Keratinocyte (primary cell): ENCODE measurements at regions not wholly inside any gene's neighbourhood (a gene's known extent, or its start where the extent isn't known, plus 50 kb on each side); places are given as distances from the start of the nearest gene placed in this dataset.

Experiments used
- DNase-seq: peaks from one replicate; pipeline ENCODE4 v3.0.0-alpha.2; 2011; ENCODE audit warnings: low read depth, missing footprints, low spot score
- FAIRE-seq: peaks from 2 replicates; lab custom pipeline; 2011; peaks lifted over from hg19 to GRCh38; lab: Jason Lieb, UNC
- H2AFZ ChIP-seq: 2 replicates; pipeline ENCODE4 v1.6.0; 2012; ENCODE audit warnings: low read length, control low read depth, inconsistent platforms; ENCODE audit not compliant: control insufficient read depth
- H3K27ac ChIP-seq: 2 replicates; pipeline ENCODE4 v1.5.1; 2011; ENCODE audit warnings: low read length; ENCODE audit not compliant: control insufficient read depth, insufficient read depth
- H3K27me3 ChIP-seq: 3 replicates; pipeline ENCODE4 v1.6.0; 2011; ENCODE audit warnings: low read length; ENCODE audit not compliant: control insufficient read depth, insufficient read depth; ENCODE audit errors: extremely low read depth
- H3K36me3 ChIP-seq, 2 experiments: 2 replicates in 1 of 2; 3 replicates in 1 of 2; pipeline ENCODE4 v1.5.1; 2011; ENCODE audit warnings: low read length in 2 of 2, mild to moderate bottlenecking in 1 of 2; ENCODE audit not compliant: control insufficient read depth in 2 of 2, insufficient read depth in 2 of 2; ENCODE audit errors: extremely low read depth in 1 of 2
- H3K4me1 ChIP-seq: 3 replicates; pipeline ENCODE4 v1.5.1; 2011; ENCODE audit warnings: low read length; ENCODE audit not compliant: control insufficient read depth, insufficient read depth; ENCODE audit errors: extremely low read depth
- H3K4me2 ChIP-seq: 3 replicates; pipeline ENCODE4 v1.6.0; 2011; ENCODE audit warnings: low read depth, low read length; ENCODE audit not compliant: control insufficient read depth, insufficient read depth; ENCODE audit errors: extremely low read depth
- H3K4me3 ChIP-seq, 3 experiments: fragments of 200-600 bp in 1 of 3; sonication (generic) in 1 of 3; 2 replicates in 2 of 3; 3 replicates in 1 of 3; pipeline ENCODE4 v1.5.1; 2011 to 2016; ENCODE audit warnings: low read length in 3 of 3, mild to moderate bottlenecking in 3 of 3, control low read depth in 2 of 3, inconsistent platforms in 1 of 3, low read depth in 1 of 3, mixed read lengths in 1 of 3, mixed run types in 1 of 3, moderate library complexity in 1 of 3; ENCODE audit not compliant: control insufficient read depth in 2 of 3, insufficient read depth in 2 of 3; ENCODE audit errors: extremely low read depth in 1 of 3
- H3K79me2 ChIP-seq: 2 replicates; pipeline ENCODE4 v1.6.0; 2012; ENCODE audit warnings: low read length; ENCODE audit not compliant: control insufficient read depth, insufficient read depth
- H3K9ac ChIP-seq: 3 replicates; pipeline ENCODE4 v1.6.0; 2011; ENCODE audit warnings: low read length; ENCODE audit not compliant: control insufficient read depth, insufficient read depth; ENCODE audit errors: extremely low read depth
- H3K9me1 ChIP-seq: 3 replicates; pipeline ENCODE4 v1.6.0; 2011; ENCODE audit warnings: low read length; ENCODE audit not compliant: control insufficient read depth, insufficient read depth; ENCODE audit errors: extremely low read depth
- H3K9me3 ChIP-seq: 2 replicates; pipeline ENCODE4 v1.5.1; 2012; ENCODE audit warnings: low read depth, low read length; ENCODE audit not compliant: control insufficient read depth
- H4K20me1 ChIP-seq: 3 replicates; pipeline ENCODE4 v1.6.0; 2011; ENCODE audit warnings: low read length; ENCODE audit not compliant: control insufficient read depth, insufficient read depth; ENCODE audit errors: extremely low read depth
- CTCF ChIP-seq, 3 experiments: IDR thresholded peaks in 1 of 3; conservative IDR thresholded peaks in 1 of 3; optimal IDR thresholded peaks in 1 of 3; 2 replicates in 2 of 3; 3 replicates in 1 of 3; pipeline versions ENCODE3 to v1.5.1; 2011; ENCODE audit warnings: low read length in 3 of 3, mild to moderate bottlenecking in 3 of 3, moderate library complexity in 2 of 3, control low read depth in 1 of 3, inconsistent platforms in 1 of 3; ENCODE audit not compliant: insufficient read depth in 2 of 3; ENCODE audit errors: extremely low read depth in 1 of 3
- EZH2 ChIP-seq: IDR thresholded peaks from one replicate; pipeline ENCODE4 v1.6.1; 2012; ENCODE audit warnings: inconsistent platforms, mild to moderate bottlenecking, low read length, moderate library complexity
- dilution Hi-C: fragments of 300-500 bp; cut with MboI; formaldehyde crosslinking; loops from one replicate; pipeline ENCODE4 v1.7.0; 2020; ENCODE audit warnings: low sequenced_read_pairs; ENCODE audit not compliant: extremely low pct_ligation_motif_present

- H3K79me2 ChIP-seq = no peaks in the 10 kb centered on the region
- DNase-seq (no peak), FAIRE-seq (no peak)
- no peaks in the 10 kb centered on the region for H3K4me1 ChIP-seq
- no peaks in the 10 kb centered on the region for H3K9me1 ChIP-seq
- no peaks in the 10 kb centered on the region for H3K27me3 ChIP-seq
- dilution Hi-C loops = no loop called here
- H3K9ac ChIP-seq = no peak overlapping the region
- no peaks in the 10 kb centered on the region for H4K20me1 ChIP-seq
- H3K9me3 ChIP-seq = no peaks in the 10 kb centered on the region
- no peak overlapping the region for H3K4me2 ChIP-seq
- TF ChIP-seq CTCF (optimal IDR thresholded peaks at IDR 0.05 in 1 of 3, IDR thresholded peaks at IDR 0.05 in 1 of 3, conservative IDR thresholded peaks at IDR 0.05 in 1 of 3; ENCODE audit: extremely low read depth in 1 of 3, insufficient read depth in 2 of 3, low read length in 3 of 3) = no peak
- TF ChIP-seq EZH2 = no peak
- no peaks in the 10 kb centered on the region for H3K36me3 ChIP-seq
- no peak overlapping the region for H2AFZ ChIP-seq
- no peak overlapping the region for H3K27ac ChIP-seq
- H3K4me3 ChIP-seq = no peak overlapping the region
Observed at GRCh38 chr3:66667263-66667662, 166.4 kb upstream of the LRIG1 start.

- H3K27ac ChIP-seq = no peak overlapping the region
- no peak overlapping the region for H3K4me2 ChIP-seq
- dilution Hi-C loops = no loop called here
- no peaks in the 10 kb centered on the region for H3K79me2 ChIP-seq
- H2AFZ ChIP-seq = no peak overlapping the region
- H3K36me3 ChIP-seq = no peaks in the 10 kb centered on the region
- H3K4me3 ChIP-seq = no peak overlapping the region
- H3K27me3 ChIP-seq = no peaks in the 10 kb centered on the region
- DNase-seq (no peak), FAIRE-seq (no peak)
- no peaks in the 10 kb centered on the region for H3K4me1 ChIP-seq
- H3K9me3 ChIP-seq = no peaks in the 10 kb centered on the region
- H4K20me1 ChIP-seq = no peaks in the 10 kb centered on the region
- no peaks in the 10 kb centered on the region for H3K9me1 ChIP-seq
- no peak for TF ChIP-seq CTCF (optimal IDR thresholded peaks at IDR 0.05 in 1 of 3, IDR thresholded peaks at IDR 0.05 in 1 of 3, conservative IDR thresholded peaks at IDR 0.05 in 1 of 3; ENCODE audit: extremely low read depth in 1 of 3, insufficient read depth in 2 of 3, low read length in 3 of 3)
- TF ChIP-seq EZH2 = no peak
- H3K9ac ChIP-seq = no peak overlapping the region
Observed at GRCh38 chr3:66671291-66671690, 170.5 kb upstream of the LRIG1 start.
